ENCODE measurements at regions not wholly inside any gene's neighbourhood (a gene's known extent, or its start where the extent isn't known, plus 50 kb on each side); places are given as distances from the start of the nearest gene placed in this dataset.

- TF ChIP-seq CTCF (IDR thresholded peaks at IDR 0.05; ENCODE audit: poor library complexity) (no peak), EZH2phosphoT487 (IDR thresholded peaks at IDR 0.05; ENCODE audit: low read depth, severe bottlenecking, unreplicated experiment) (no peak)
Observed at GRCh38 chr21:36539434-36540150, 59.7 kb upstream of the CLDN14 start.
